HepG2 (cell line): ENCODE measurements at regions not wholly inside any gene's neighbourhood (a gene's known extent, or its start where the extent isn't known, plus 50 kb on each side); places are given as distances from the start of the nearest gene placed in this dataset.

Source experiments
- ATAC-seq: fragments of 200-7000 bp; cut with Tn5 transposase; 3 replicates; pipeline ENCODE4 v1.9.1; 2020; ENCODE audit warnings: mild to moderate bottlenecking, moderate library complexity
- BruUV-seq: library from RNA; stranded (reverse); fragments of 400-500 nt; replicated peaks from 2 replicates; lab custom pipeline; 2021; lab: Mats Ljungman, UMichigan
- CTCF ChIA-PET: fragments of 300-600 bp; formaldehyde crosslinking; extraction: SDS; loops from one replicate; lab custom pipeline; 2021; ENCODE audit warnings: low total read pairs, inconsistent platforms, low intra/inter-chr PET ratio; lab: Yijun Ruan, JAX
- POLR2A ChIA-PET: fragments of 350-600 bp; sonication (Branson Sonifier 250); formaldehyde crosslinking; loops from one replicate; lab custom pipeline; 2020; ENCODE audit warnings: antibody characterized with exemption, inconsistent platforms; lab: Yijun Ruan, JAX
- DNase-seq: peaks from one replicate; pipeline ENCODE4 v3.0.0-alpha.2; 2015; ENCODE audit warnings: low spot score
- FAIRE-seq: peaks from 3 replicates; lab custom pipeline; 2011; peaks lifted over from hg19 to GRCh38; lab: Jason Lieb, UNC
- H2AFZ ChIP-seq: one replicate; pipeline ENCODE4 v1.6.1; 2011; ENCODE audit warnings: low read length, inconsistent platforms
- H3K27ac ChIP-seq: fragments of 300-600 bp; 3 replicates; pipeline ENCODE4 v1.8.0; 2011; ENCODE audit warnings: mixed run types, mild to moderate bottlenecking, mixed read lengths, low read length, inconsistent platforms; ENCODE audit not compliant: insufficient read depth; ENCODE audit errors: extremely low read length
- H3K27me3 ChIP-seq, 2 experiments: fragments of 200-600 bp in 1 of 2; 2 replicates in 1 of 2; 3 replicates in 1 of 2; pipeline versions ENCODE4 v1.6.0 to v1.8.0; 2011; ENCODE audit warnings: low read length in 2 of 2, mild to moderate bottlenecking in 2 of 2, moderate library complexity in 2 of 2, inconsistent platforms in 1 of 2; ENCODE audit not compliant: insufficient read depth in 2 of 2, control insufficient read depth in 1 of 2
- H3K36me3 ChIP-seq, 2 experiments: fragments of 200-600 bp in 1 of 2; replicated peaks in 1 of 2; 2 replicates in 1 of 2; 3 replicates in 1 of 2; pipeline versions ENCODE4 v1.5.1 to v1.8.0; 2011; ENCODE audit warnings: low read length in 2 of 2, inconsistent platforms in 1 of 2; ENCODE audit not compliant: insufficient read depth in 2 of 2, control insufficient read depth in 1 of 2
- H3K4me1 ChIP-seq: 2 replicates; pipeline ENCODE4 v1.5.1; 2012; ENCODE audit warnings: low read length, inconsistent platforms; ENCODE audit not compliant: insufficient read depth
- H3K4me2 ChIP-seq: 2 replicates; pipeline ENCODE4 v1.6.0; 2011; ENCODE audit warnings: low read depth, low read length, inconsistent platforms
- H3K4me3 ChIP-seq, 3 experiments: fragments of 200-600 bp in 1 of 3; sonication (generic), shearing (Covaris generic) in 1 of 3; replicated peaks in 1 of 3; 2 replicates each; pipeline ENCODE4 v1.5.1; 2011 to 2016; ENCODE audit warnings: low read length in 3 of 3, inconsistent platforms in 2 of 3, low read depth in 2 of 3, mild to moderate bottlenecking in 2 of 3, control low read depth in 1 of 3, mixed read lengths in 1 of 3; ENCODE audit not compliant: insufficient read depth in 1 of 3
- H3K79me2 ChIP-seq: one replicate; pipeline ENCODE4 v1.6.1; 2011; ENCODE audit warnings: low read length, inconsistent platforms; ENCODE audit not compliant: insufficient read depth
- H3K9ac ChIP-seq: 2 replicates; pipeline ENCODE4 v1.6.0; 2011; ENCODE audit warnings: mild to moderate bottlenecking, low read depth, low read length, inconsistent platforms; ENCODE audit not compliant: insufficient read depth
- H3K9me3 ChIP-seq: 2 replicates; pipeline ENCODE4 v1.5.1; 2012; ENCODE audit warnings: mild to moderate bottlenecking, low read length
- H4K20me1 ChIP-seq: 2 replicates; pipeline ENCODE4 v1.6.0; 2011; ENCODE audit warnings: inconsistent platforms, mild to moderate bottlenecking, low read length, moderate library complexity; ENCODE audit not compliant: insufficient read depth
- DNMT1 ChIP-seq: sonication (generic); formaldehyde crosslinking; IDR thresholded peaks from 2 replicates; pipeline ENCODE4 v1.5.1; 2020; ENCODE audit warnings: mild to moderate bottlenecking, missing genetic modification reagents
- DR1 ChIP-seq: sonication (generic); formaldehyde crosslinking; IDR thresholded peaks from 2 replicates; pipeline ENCODE4 v1.8.0; 2021; ENCODE audit warnings: mild to moderate bottlenecking, missing genetic modification reagents, inconsistent platforms
- KDM5B ChIP-seq: sonication (generic); formaldehyde crosslinking; IDR thresholded peaks from 2 replicates; pipeline ENCODE4 v1.4.0; 2020; ENCODE audit warnings: missing genetic modification reagents, mild to moderate bottlenecking, borderline replicate concordance
- MBD4 ChIP-seq: IDR thresholded peaks from 2 replicates; pipeline ENCODE4 v1.6.1; 2012; ENCODE audit warnings: low read length, inconsistent platforms, borderline replicate concordance
- NFE2L1 ChIP-seq: sonication (generic); formaldehyde crosslinking; IDR thresholded peaks from 2 replicates; pipeline ENCODE4 v1.4.0; 2020; ENCODE audit warnings: missing genetic modification reagents, mild to moderate bottlenecking, borderline replicate concordance
- NR2F6 ChIP-seq, 2 experiments: IDR thresholded peaks; 2 replicates each; pipeline ENCODE4 v1.6.1; 2016; ENCODE audit warnings: antibody characterized with exemption in 1 of 2, mild to moderate bottlenecking in 1 of 2
- RBM22 ChIP-seq: fragments of 200-400 bp; formaldehyde crosslinking; optimal IDR thresholded peaks from 2 replicates; pipeline ENCODE3; 2017; ENCODE audit warnings: mild to moderate bottlenecking, low read length, moderate library complexity
- REST ChIP-seq, 2 experiments: IDR thresholded peaks; 2 replicates each; pipeline ENCODE4 v1.6.1; 2011 to 2012; ENCODE audit warnings: low read length in 2 of 2, borderline replicate concordance in 1 of 2, low read depth in 1 of 2, mild to moderate bottlenecking in 1 of 2, moderate library complexity in 1 of 2
- RFXANK ChIP-seq: IDR thresholded peaks from 2 replicates; pipeline ENCODE4 v1.6.1; 2016
- RFXAP ChIP-seq: sonication (generic); formaldehyde crosslinking; IDR thresholded peaks from 2 replicates; pipeline ENCODE4 v1.4.0; 2020; ENCODE audit warnings: missing genetic modification reagents, borderline replicate concordance
- TCF7L2 ChIP-seq: IDR thresholded peaks from 2 replicates; pipeline ENCODE4 v1.6.1; 2011; ENCODE audit warnings: mild to moderate bottlenecking, low read depth, low read length, moderate library complexity
- ZNF326 ChIP-seq: sonication (generic); formaldehyde crosslinking; IDR thresholded peaks from 2 replicates; pipeline ENCODE4 v1.4.0; 2020; ENCODE audit warnings: missing genetic modification reagents, borderline replicate concordance
- ZNF513 ChIP-seq: sonication (generic); formaldehyde crosslinking; conservative IDR thresholded peaks from 2 replicates; pipeline ENCODE4 v1.5.0; 2020; ENCODE audit warnings: missing genetic modification reagents
- ZNF746 ChIP-seq: sonication (generic); formaldehyde crosslinking; IDR thresholded peaks from 2 replicates; pipeline ENCODE4 v1.8.0; 2022; ENCODE audit warnings: mild to moderate bottlenecking, missing genetic modification reagents
- ZSCAN29 ChIP-seq: sonication (generic); formaldehyde crosslinking; conservative IDR thresholded peaks from 2 replicates; pipeline ENCODE4 v1.4.0; 2020; ENCODE audit warnings: mild to moderate bottlenecking, missing genetic modification reagents
- ZSCAN31 ChIP-seq: sonication (generic); formaldehyde crosslinking; IDR thresholded peaks from 2 replicates; pipeline ENCODE4 v1.5.0; 2020; ENCODE audit warnings: low read depth, mild to moderate bottlenecking, missing genetic modification reagents
- WGBS: methylation state at CpG from one replicate; pipeline ENCODE4 v1.1.6; 2017; ENCODE audit warnings: low lambda C conversion rate; 5-methylcytosine and 5-hydroxymethylcytosine counted together
- in situ Hi-C: cut with HindIII; loops from 2 replicates; pipeline ENCODE4 v1.10.0; 2017; ENCODE audit warnings: low pct_unique_long_range_greater_than_20kb; ENCODE audit not compliant: extremely low pct_ligation_motif_present
- intact Hi-C: fragments of 100-400 bp; cut with micrococcal nuclease; formaldehyde crosslinking; loops from one replicate; pipeline ENCODE4 v1.10.0; 2022; ENCODE audit not compliant: unreplicated experiment
- TF ChIP-seq, protein P1 (sequence below): sonication (generic); formaldehyde crosslinking; IDR thresholded peaks from 2 replicates; pipeline ENCODE4 v1.4.0; 2020; ENCODE audit warnings: mild to moderate bottlenecking, missing genetic modification reagents, borderline replicate concordance

DNA sequence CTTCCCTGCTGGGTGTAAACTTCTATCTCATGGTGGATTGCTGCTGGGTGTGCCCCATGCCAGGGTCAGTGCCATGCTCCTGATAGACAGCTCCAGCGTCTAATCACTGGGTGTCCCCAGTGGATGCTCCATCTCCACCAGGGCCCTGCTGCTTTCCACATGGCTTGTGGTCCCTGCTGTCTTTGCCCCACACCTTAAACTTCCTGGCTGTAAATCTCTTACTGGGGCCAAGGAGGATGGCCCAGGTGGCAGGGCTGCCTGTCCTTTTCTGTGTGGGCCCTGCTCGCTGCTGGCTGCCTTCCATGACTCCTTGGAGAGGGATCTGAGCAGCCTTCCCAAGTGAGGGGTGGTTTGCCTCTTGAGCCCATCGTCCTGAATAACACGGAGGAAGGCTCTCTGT is 51.8 kb downstream of the RGS12 start:
- no peaks in the 10 kb centered on the region for H4K20me1 ChIP-seq
- ATAC-seq (no peak), FAIRE-seq (no peak), DNase-seq (no peak)
- H3K27ac ChIP-seq, result no peak overlapping the region
- CTCF ChIA-PET, result interaction anchor here (5.4 kb wide), 1 partner anchor 98 kb away, joined by 54 read pairs; the partner anchor contains the start of gene HGFAC
- no peak overlapping the region for H3K4me2 ChIP-seq
- no peak overlapping the region for H2AFZ ChIP-seq
- 97% methylated on average over 3 of the region's 4 CpGs for WGBS
- no peaks in the 10 kb centered on the region for H3K27me3 ChIP-seq
- no peak overlapping the region for H3K4me3 ChIP-seq
- H3K9me3 ChIP-seq, result no peaks in the 10 kb centered on the region
- no TSS peak for BruUV-seq
- H3K79me2 ChIP-seq, result peaks cover 6% of the 10 kb centered on the region
- peaks cover 25% of the 10 kb centered on the region for H3K4me1 ChIP-seq
- H3K9ac ChIP-seq, result no peak overlapping the region
- H3K36me3 ChIP-seq, result peaks cover 4 to 7% of the 10 kb centered on the region in 2 experiments; a peak in 2 of 5 replicates
- in situ Hi-C loops (no loop called here), intact Hi-C loops (no loop called here)
- POLR2A ChIA-PET, result interaction anchor here (1.5 kb wide), 1 partner anchor 108 kb away, joined by 3 read pairs; no protein-coding TSS in a partner anchor
- TF ChIP-seq REST (IDR thresholded peaks at IDR 0.05; ENCODE audit: borderline replicate concordance in 1 of 2, low read depth in 1 of 2, low read length in 2 of 2) (no peak), ZSCAN31 (CRISPR knock-in tag) (no peak), RFXANK (CRISPR knock-in tag) (no peak), RFXAP (CRISPR knock-in tag) (no peak), ZNF513 (no peak), ZNF746 (CRISPR knock-in tag) (no peak), NFE2L1 (no peak), RBM22 (no peak), KDM5B (no peak), ZNF326 (CRISPR knock-in tag) (no peak), NR2F6 (IDR thresholded peaks at IDR 0.05) (no peak), NR2F6 (CRISPR knock-in tag; IDR thresholded peaks at IDR 0.05) (no peak), MBD4 (no peak), ZSCAN29 (CRISPR knock-in tag) (no peak), DR1 (CRISPR knock-in tag) (no peak), DNMT1 (no peak), TCF7L2 (no peak)
- TF ChIP-seq, protein P1, sequence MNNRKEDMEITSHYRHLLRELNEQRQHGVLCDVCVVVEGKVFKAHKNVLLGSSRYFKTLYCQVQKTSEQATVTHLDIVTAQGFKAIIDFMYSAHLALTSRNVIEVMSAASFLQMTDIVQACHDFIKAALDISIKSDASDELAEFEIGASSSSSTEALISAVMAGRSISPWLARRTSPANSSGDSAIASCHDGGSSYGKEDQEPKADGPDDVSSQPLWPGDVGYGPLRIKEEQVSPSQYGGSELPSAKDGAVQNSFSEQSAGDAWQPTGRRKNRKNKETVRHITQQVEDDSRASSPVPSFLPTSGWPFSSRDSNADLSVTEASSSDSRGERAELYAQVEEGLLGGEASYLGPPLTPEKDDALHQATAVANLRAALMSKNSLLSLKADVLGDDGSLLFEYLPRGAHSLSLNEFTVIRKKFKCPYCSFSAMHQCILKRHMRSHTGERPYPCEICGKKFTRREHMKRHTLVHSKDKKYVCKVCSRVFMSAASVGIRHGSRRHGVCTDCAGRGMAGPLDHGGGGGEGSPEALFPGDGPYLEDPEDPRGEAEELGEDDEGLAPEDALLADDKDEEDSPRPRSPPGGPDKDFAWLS (CRISPR knock-in tag), result no peak
